ENCODE measurements at regions not wholly inside any gene's neighbourhood (a gene's known extent, or its start where the extent isn't known, plus 50 kb on each side); places are given as distances from the start of the nearest gene placed in this dataset.

GRCh38 chr4:184528051-184528450, 53.7 kb upstream of the IRF2 start:
- no peak for DNase-seq

- no peak for DNase-seq
These were observed 51.9 kb upstream of the IRF2 start for GRCh38 chr4:184526228-184526627.

All from C1 segment of cervical spinal cord (tissue), 14 donors.